Activated CD4-positive, alpha-beta T cell treated with anti-CD3 and anti-CD28 coated beads, Interleukin-2, amount 10 ng/mL, durations not matched to agents 24 days and 14 days (primary cell): ENCODE measurements at regions not wholly inside any gene's neighbourhood (a gene's known extent, or its start where the extent isn't known, plus 50 kb on each side); places are given as distances from the start of the nearest gene placed in this dataset.

ENCODE experiments used
- DNase-seq: peaks from one replicate; pipeline ENCODE4 v3.0.0; 2022
- H3K27ac Mint-ChIP-seq: one replicate; pipeline ENCODE4 v1.8.0; 2022; ENCODE audit warnings: mild to moderate bottlenecking, mixed read lengths
- H3K27me3 Mint-ChIP-seq: one replicate; pipeline ENCODE4 v1.8.0; 2022; ENCODE audit warnings: mixed read lengths
- H3K36me3 Mint-ChIP-seq: one replicate; pipeline ENCODE4 v1.8.0; 2022; ENCODE audit warnings: low read depth, mild to moderate bottlenecking, mixed read lengths
- H3K4me1 Mint-ChIP-seq: one replicate; pipeline ENCODE4 v1.8.0; 2021; ENCODE audit warnings: mixed read lengths
- H3K4me3 Mint-ChIP-seq: one replicate; pipeline ENCODE4 v1.8.0; 2022; ENCODE audit warnings: mild to moderate bottlenecking, moderate library complexity, mixed read lengths
- H3K9me3 Mint-ChIP-seq: one replicate; pipeline ENCODE4 v1.8.0; 2021; ENCODE audit warnings: mixed read lengths
- intact Hi-C: fragments of 100-400 bp; cut with micrococcal nuclease; formaldehyde crosslinking; loops from one replicate; pipeline ENCODE4 v1.15.1; 2023

GRCh38 chr20:56060486-56060885 is 55.2 kb upstream of the CBLN4 start:
- intact Hi-C loops: no loop called here
- Mint-ChIP-seq H3K4me1 (no peaks in the 10 kb centered on the region), H3K27me3 (no peaks in the 10 kb centered on the region), H3K27ac (no peak overlapping the region), H3K4me3 (no peak overlapping the region), H3K9me3 (peaks cover under 1% of the 10 kb centered on the region), H3K36me3 (no peaks in the 10 kb centered on the region)
- DNase-seq: no peak

GRCh38 chr20:56069016-56069415 is 63.7 kb upstream of the CBLN4 start:
- H3K9me3 Mint-ChIP-seq: peaks cover 9% of the 10 kb centered on the region
- no peaks in the 10 kb centered on the region for H3K27me3 Mint-ChIP-seq
- no peak for DNase-seq
- H3K4me3 Mint-ChIP-seq: no peak overlapping the region
- intact Hi-C loops: no loop called here
- no peak overlapping the region for H3K27ac Mint-ChIP-seq
- H3K36me3 Mint-ChIP-seq: no peaks in the 10 kb centered on the region
- no peaks in the 10 kb centered on the region for H3K4me1 Mint-ChIP-seq

GRCh38 chr20:56072165-56072564 is 66.8 kb upstream of the CBLN4 start:
- no peaks in the 10 kb centered on the region for H3K4me1 Mint-ChIP-seq
- DNase-seq: no peak
- no peak overlapping the region for H3K27ac Mint-ChIP-seq
- H3K4me3 Mint-ChIP-seq: no peak overlapping the region
- no peaks in the 10 kb centered on the region for H3K27me3 Mint-ChIP-seq
- peaks cover 20% of the 10 kb centered on the region for H3K9me3 Mint-ChIP-seq
- no peaks in the 10 kb centered on the region for H3K36me3 Mint-ChIP-seq
- intact Hi-C loops: no loop called here

GRCh38 chr20:56088375-56088774 is 83.1 kb upstream of the CBLN4 start:
- no peaks in the 10 kb centered on the region for H3K36me3 Mint-ChIP-seq
- no peaks in the 10 kb centered on the region for H3K4me1 Mint-ChIP-seq
- H3K27ac Mint-ChIP-seq: no peak overlapping the region
- no peak overlapping the region for H3K4me3 Mint-ChIP-seq
- intact Hi-C loops: no loop called here
- H3K9me3 Mint-ChIP-seq: peaks cover 12% of the 10 kb centered on the region
- peak; percentile 6 for DNase-seq
- no peaks in the 10 kb centered on the region for H3K27me3 Mint-ChIP-seq

GRCh38 chr20:56091628-56092234 is 86.4 kb upstream of the CBLN4 start:
- H3K27me3 Mint-ChIP-seq: no peaks in the 10 kb centered on the region
- H3K27ac Mint-ChIP-seq: no peak overlapping the region
- DNase-seq: no peak
- H3K36me3 Mint-ChIP-seq: no peaks in the 10 kb centered on the region
- intact Hi-C loops: no loop called here
- H3K4me1 Mint-ChIP-seq: no peaks in the 10 kb centered on the region
- H3K9me3 Mint-ChIP-seq: peaks cover 20% of the 10 kb centered on the region
- no peak overlapping the region for H3K4me3 Mint-ChIP-seq

- no peak overlapping the region for H3K27ac Mint-ChIP-seq
- H3K4me1 Mint-ChIP-seq: no peaks in the 10 kb centered on the region
- H3K36me3 Mint-ChIP-seq: no peaks in the 10 kb centered on the region
- no peaks in the 10 kb centered on the region for H3K27me3 Mint-ChIP-seq
- DNase-seq: no peak
- H3K4me3 Mint-ChIP-seq: no peak overlapping the region
- intact Hi-C loops: no loop called here
- H3K9me3 Mint-ChIP-seq: peaks cover 14% of the 10 kb centered on the region
These were observed 88.9 kb upstream of the CBLN4 start for GRCh38 chr20:56094228-56094627.

- H3K27me3 Mint-ChIP-seq: no peaks in the 10 kb centered on the region
- H3K27ac Mint-ChIP-seq: no peak overlapping the region
- H3K9me3 Mint-ChIP-seq: peaks cover 7% of the 10 kb centered on the region
- no peak overlapping the region for H3K4me3 Mint-ChIP-seq
- intact Hi-C loops: no loop called here
- DNase-seq: no peak
- no peaks in the 10 kb centered on the region for H3K4me1 Mint-ChIP-seq
- H3K36me3 Mint-ChIP-seq: no peaks in the 10 kb centered on the region
These were observed 93.7 kb upstream of the CBLN4 start for GRCh38 chr20:56098981-56099500.

- Mint-ChIP-seq H3K27ac (no peak overlapping the region), H3K4me1 (no peaks in the 10 kb centered on the region), H3K9me3 (peaks cover 4% of the 10 kb centered on the region), H3K36me3 (no peaks in the 10 kb centered on the region), H3K27me3 (no peaks in the 10 kb centered on the region), H3K4me3 (no peak overlapping the region)
- no peak for DNase-seq
- intact Hi-C loops: no loop called here
These were observed 106.8 kb upstream of the CBLN4 start for GRCh38 chr20:56111961-56112730.

- DNase-seq: no peak
- Mint-ChIP-seq H3K27me3 (no peaks in the 10 kb centered on the region), H3K9me3 (peaks cover 3% of the 10 kb centered on the region), H3K27ac (no peak overlapping the region), H3K4me3 (no peak overlapping the region), H3K4me1 (no peaks in the 10 kb centered on the region), H3K36me3 (no peaks in the 10 kb centered on the region)
- intact Hi-C loops: no loop called here
These were observed 112.0 kb upstream of the CBLN4 start for GRCh38 chr20:56117350-56117749.

- Mint-ChIP-seq H3K4me1 (no peaks in the 10 kb centered on the region), H3K36me3 (no peaks in the 10 kb centered on the region), H3K9me3 (peaks cover 7% of the 10 kb centered on the region), H3K4me3 (no peak overlapping the region), H3K27ac (no peak overlapping the region), H3K27me3 (no peaks in the 10 kb centered on the region)
- no peak for DNase-seq
- intact Hi-C loops: no loop called here
These were observed 116.5 kb upstream of the CBLN4 start for GRCh38 chr20:56121850-56122249.

GRCh38 chr20:56143759-56144158 is 104.8 kb upstream of the MC3R start:
- peaks cover 6% of the 10 kb centered on the region for H3K9me3 Mint-ChIP-seq
- H3K4me1 Mint-ChIP-seq: no peaks in the 10 kb centered on the region
- H3K4me3 Mint-ChIP-seq: no peak overlapping the region
- no peaks in the 10 kb centered on the region for H3K36me3 Mint-ChIP-seq
- DNase-seq: no peak
- no peaks in the 10 kb centered on the region for H3K27me3 Mint-ChIP-seq
- intact Hi-C loops: no loop called here
- H3K27ac Mint-ChIP-seq: no peak overlapping the region

- Mint-ChIP-seq H3K4me1 (no peaks in the 10 kb centered on the region), H3K27ac (no peak overlapping the region), H3K27me3 (no peaks in the 10 kb centered on the region), H3K36me3 (no peaks in the 10 kb centered on the region), H3K4me3 (no peak overlapping the region), H3K9me3 (no peaks in the 10 kb centered on the region)
- DNase-seq: no peak
- intact Hi-C loops: no loop called here
These were observed 96.7 kb upstream of the MC3R start for GRCh38 chr20:56151834-56152233.

- H3K27ac Mint-ChIP-seq: no peak overlapping the region
- H3K27me3 Mint-ChIP-seq: no peaks in the 10 kb centered on the region
- no peak overlapping the region for H3K4me3 Mint-ChIP-seq
- no peaks in the 10 kb centered on the region for H3K36me3 Mint-ChIP-seq
- no peak for DNase-seq
- intact Hi-C loops: no loop called here
- H3K9me3 Mint-ChIP-seq: no peaks in the 10 kb centered on the region
- no peaks in the 10 kb centered on the region for H3K4me1 Mint-ChIP-seq
These were observed 94.6 kb upstream of the MC3R start for GRCh38 chr20:56153926-56154325.

- no peak overlapping the region for H3K4me3 Mint-ChIP-seq
- H3K27me3 Mint-ChIP-seq: no peaks in the 10 kb centered on the region
- no peaks in the 10 kb centered on the region for H3K36me3 Mint-ChIP-seq
- H3K27ac Mint-ChIP-seq: no peak overlapping the region
- no peak for DNase-seq
- H3K4me1 Mint-ChIP-seq: no peaks in the 10 kb centered on the region
- no peaks in the 10 kb centered on the region for H3K9me3 Mint-ChIP-seq
- intact Hi-C loops: no loop called here
These were observed 92.9 kb upstream of the MC3R start for GRCh38 chr20:56155625-56156024.
